ENCODE measurements at regions not wholly inside any gene's neighbourhood (a gene's known extent, or its start where the extent isn't known, plus 50 kb on each side); places are given as distances from the start of the nearest gene placed in this dataset.

DNA sequence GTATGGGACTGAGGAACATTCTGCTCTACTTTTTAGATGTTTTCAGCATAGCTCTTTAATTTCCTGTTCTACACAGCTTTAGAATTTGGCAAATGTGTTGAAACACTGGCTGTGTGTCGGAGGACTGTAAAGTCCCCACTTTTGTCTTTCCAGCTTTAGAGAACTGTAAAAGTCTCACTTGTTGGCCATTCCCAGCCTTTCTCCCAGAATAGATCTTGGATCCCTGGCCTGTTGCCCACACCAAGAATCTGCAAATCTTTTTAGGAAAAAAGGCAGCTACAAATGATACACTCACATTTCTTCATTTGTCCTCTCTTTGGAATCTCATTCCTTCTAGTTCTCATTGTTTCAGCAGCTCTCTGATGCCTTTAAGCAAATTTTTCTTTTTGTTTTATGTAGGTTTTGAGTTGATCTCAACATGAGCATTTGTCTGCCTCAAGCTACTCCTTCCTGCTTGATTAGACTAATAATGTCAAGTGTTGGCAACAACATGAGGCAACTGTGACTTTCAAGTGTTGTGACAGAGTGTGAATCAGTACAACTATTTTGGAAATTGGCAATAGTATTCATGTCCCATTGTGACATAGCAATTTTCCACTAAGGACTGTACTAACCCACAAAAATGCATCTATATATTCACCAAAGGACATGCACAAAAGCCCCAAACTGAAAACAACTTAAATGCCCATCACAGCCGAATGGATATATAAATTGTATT is 610.8 kb downstream of the EPHA4 start:
- no peak overlapping the region for H3K9ac ChIP-seq (ENCODE audit: insufficient read depth in 1 of 2, low read length in 2 of 2)
- H3K36me3 ChIP-seq (ENCODE audit: control insufficient read depth in 4 of 4, insufficient read depth in 4 of 4, low read length in 4 of 4) = no peaks in the 10 kb centered on the region
- H3K4me3 ChIP-seq = no peak overlapping the region
- DNase-seq (peak in 1 of 3 donors; percentile 24), ATAC-seq (ENCODE audit: insufficient read depth, low FRiP score) (no peak)
- TF ChIP-seq, protein P1, sequence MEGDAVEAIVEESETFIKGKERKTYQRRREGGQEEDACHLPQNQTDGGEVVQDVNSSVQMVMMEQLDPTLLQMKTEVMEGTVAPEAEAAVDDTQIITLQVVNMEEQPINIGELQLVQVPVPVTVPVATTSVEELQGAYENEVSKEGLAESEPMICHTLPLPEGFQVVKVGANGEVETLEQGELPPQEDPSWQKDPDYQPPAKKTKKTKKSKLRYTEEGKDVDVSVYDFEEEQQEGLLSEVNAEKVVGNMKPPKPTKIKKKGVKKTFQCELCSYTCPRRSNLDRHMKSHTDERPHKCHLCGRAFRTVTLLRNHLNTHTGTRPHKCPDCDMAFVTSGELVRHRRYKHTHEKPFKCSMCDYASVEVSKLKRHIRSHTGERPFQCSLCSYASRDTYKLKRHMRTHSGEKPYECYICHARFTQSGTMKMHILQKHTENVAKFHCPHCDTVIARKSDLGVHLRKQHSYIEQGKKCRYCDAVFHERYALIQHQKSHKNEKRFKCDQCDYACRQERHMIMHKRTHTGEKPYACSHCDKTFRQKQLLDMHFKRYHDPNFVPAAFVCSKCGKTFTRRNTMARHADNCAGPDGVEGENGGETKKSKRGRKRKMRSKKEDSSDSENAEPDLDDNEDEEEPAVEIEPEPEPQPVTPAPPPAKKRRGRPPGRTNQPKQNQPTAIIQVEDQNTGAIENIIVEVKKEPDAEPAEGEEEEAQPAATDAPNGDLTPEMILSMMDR (IDR thresholded peaks at IDR 0.05; ENCODE audit: control extremely low read depth, extremely low read depth) = no peak
- H3K27me3 ChIP-seq (ENCODE audit: control insufficient read depth in 3 of 3, insufficient read depth in 3 of 3, low read length in 2 of 3) = no peaks in the 10 kb centered on the region
- WGBS, 2 donors = 81 to 85% methylated on average over 2 of the region's 2 CpGs
- H3K4me1 ChIP-seq (ENCODE audit: control insufficient read depth in 5 of 5, insufficient read depth in 5 of 5, low read length in 5 of 5) = peaks cover 0 to 66% (median 21%) of the 10 kb centered on the region in 5 donors
- H3K27ac ChIP-seq (ENCODE audit: low read depth in 1 of 2, low read length in 1 of 2) = no peak overlapping the region
- H3K9me3 ChIP-seq (ENCODE audit: control insufficient read depth in 4 of 4, insufficient read depth in 3 of 4, low read length in 3 of 4) = no peaks in the 10 kb centered on the region

DNA sequence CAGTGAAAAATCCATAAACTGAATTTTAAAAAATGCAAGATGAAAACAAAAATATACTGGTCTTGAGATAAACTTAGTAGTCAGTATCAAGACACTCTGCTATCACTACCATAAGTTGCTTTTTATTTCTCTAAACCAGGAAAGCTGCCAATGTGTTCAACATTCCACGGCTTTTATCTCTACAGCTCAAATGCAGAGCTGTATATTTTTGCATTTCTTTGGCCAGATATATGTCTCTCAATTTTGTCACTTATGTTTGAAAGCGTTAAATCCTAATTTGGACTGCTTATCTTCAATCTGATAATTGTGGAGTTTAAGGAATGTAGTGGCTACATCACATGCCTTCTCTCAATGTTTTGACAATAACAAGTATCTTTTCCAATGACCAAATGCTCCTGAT is 609.5 kb downstream of the EPHA4 start:
- H3K9me3 ChIP-seq (ENCODE audit: control insufficient read depth in 4 of 4, insufficient read depth in 3 of 4, low read length in 3 of 4) = no peaks in the 10 kb centered on the region
- peak in 2 of 3 donors; percentile 87 for DNase-seq
- H3K4me1 ChIP-seq (ENCODE audit: control insufficient read depth in 5 of 5, insufficient read depth in 5 of 5, low read length in 5 of 5) = peaks cover 0 to 66% (median 21%) of the 10 kb centered on the region in 5 donors
- TF ChIP-seq, protein P1 (IDR thresholded peaks at IDR 0.05; ENCODE audit: control extremely low read depth, extremely low read depth) = no peak
- no peak for ATAC-seq (ENCODE audit: insufficient read depth, low FRiP score)
- no peaks in the 10 kb centered on the region for H3K27me3 ChIP-seq (ENCODE audit: control insufficient read depth in 3 of 3, insufficient read depth in 3 of 3, low read length in 2 of 3)
- H3K9ac ChIP-seq (ENCODE audit: insufficient read depth in 1 of 2, low read length in 2 of 2) = no peak overlapping the region
- no peaks in the 10 kb centered on the region for H3K36me3 ChIP-seq (ENCODE audit: control insufficient read depth in 4 of 4, insufficient read depth in 4 of 4, low read length in 4 of 4)
- 52 to 61% methylated on average over 2 of the region's 2 CpGs for WGBS, 2 donors
- no peak overlapping the region for H3K4me3 ChIP-seq
- H3K27ac ChIP-seq (ENCODE audit: low read depth in 1 of 2, low read length in 1 of 2) = no peak overlapping the region

DNA sequence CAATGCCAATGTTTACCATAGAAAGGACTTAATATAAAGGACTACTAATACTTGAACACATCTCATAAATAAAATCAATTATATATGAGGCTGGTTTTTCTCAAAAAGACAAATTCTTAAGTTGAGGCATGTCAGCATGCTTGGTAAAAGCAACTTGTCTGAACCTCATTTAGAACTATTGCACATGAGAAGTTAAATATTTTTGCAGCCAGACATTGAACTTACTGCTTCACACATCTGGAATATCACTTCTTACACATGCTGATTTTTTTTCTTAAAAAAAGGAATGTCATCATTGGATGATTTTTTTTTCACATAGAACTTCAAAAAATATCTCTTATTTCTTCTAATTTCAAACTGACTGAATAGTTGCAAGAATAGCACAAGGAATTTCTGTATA is 609.0 kb downstream of the EPHA4 start:
- no peaks in the 10 kb centered on the region for H3K9me3 ChIP-seq (ENCODE audit: control insufficient read depth in 4 of 4, insufficient read depth in 3 of 4, low read length in 3 of 4)
- no peak for ATAC-seq (ENCODE audit: insufficient read depth, low FRiP score)
- H3K27ac ChIP-seq (ENCODE audit: low read depth in 1 of 2, low read length in 1 of 2) = no peak overlapping the region
- H3K4me3 ChIP-seq = no peak overlapping the region
- H3K4me1 ChIP-seq (ENCODE audit: control insufficient read depth in 5 of 5, insufficient read depth in 5 of 5, low read length in 5 of 5) = peaks cover 0 to 61% (median 21%) of the 10 kb centered on the region in 5 donors
- TF ChIP-seq, protein P1 (IDR thresholded peaks at IDR 0.05; ENCODE audit: control extremely low read depth, extremely low read depth) = no peak
- H3K36me3 ChIP-seq (ENCODE audit: control insufficient read depth in 4 of 4, insufficient read depth in 4 of 4, low read length in 4 of 4) = no peaks in the 10 kb centered on the region
- H3K9ac ChIP-seq (ENCODE audit: insufficient read depth in 1 of 2, low read length in 2 of 2) = no peak overlapping the region
- peak in 2 of 3 donors; percentile 51 to 67 for DNase-seq
- H3K27me3 ChIP-seq (ENCODE audit: control insufficient read depth in 3 of 3, insufficient read depth in 3 of 3, low read length in 2 of 3) = no peaks in the 10 kb centered on the region

DNA sequence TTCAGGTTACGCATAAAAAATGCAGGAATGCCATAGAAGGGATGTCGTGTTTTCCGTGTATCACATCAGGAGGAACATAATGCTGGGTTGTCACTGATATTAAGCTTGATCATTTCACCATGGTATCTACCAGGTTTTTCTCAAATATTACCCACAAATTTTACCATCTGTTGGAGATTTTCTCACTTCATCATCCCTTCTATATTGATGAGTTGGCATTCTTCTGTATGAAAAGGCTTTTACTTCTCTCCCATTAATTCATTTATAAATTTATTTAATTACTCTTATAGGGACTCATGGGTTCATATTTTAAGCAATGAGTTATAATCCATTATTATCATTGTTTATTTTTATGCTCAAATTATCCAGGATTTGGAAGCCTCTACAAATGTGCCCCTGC is 608.2 kb downstream of the EPHA4 start:
- TF ChIP-seq, protein P1 (IDR thresholded peaks at IDR 0.05; ENCODE audit: control extremely low read depth, extremely low read depth) = no peak
- H3K9ac ChIP-seq (ENCODE audit: insufficient read depth in 1 of 2, low read length in 2 of 2) = no peak overlapping the region
- H3K27me3 ChIP-seq (ENCODE audit: control insufficient read depth in 3 of 3, insufficient read depth in 3 of 3, low read length in 2 of 3) = no peaks in the 10 kb centered on the region
- ATAC-seq (ENCODE audit: insufficient read depth, low FRiP score) (no peak), DNase-seq (no peak)
- no peaks in the 10 kb centered on the region for H3K9me3 ChIP-seq (ENCODE audit: control insufficient read depth in 4 of 4, insufficient read depth in 3 of 4, low read length in 3 of 4)
- no peaks in the 10 kb centered on the region for H3K36me3 ChIP-seq (ENCODE audit: control insufficient read depth in 4 of 4, insufficient read depth in 4 of 4, low read length in 4 of 4)
- H3K4me1 ChIP-seq (ENCODE audit: control insufficient read depth in 5 of 5, insufficient read depth in 5 of 5, low read length in 5 of 5) = peaks cover 0 to 54% (median 18%) of the 10 kb centered on the region in 5 donors
- 96 to 97% methylated on average over 3 of the region's 3 CpGs for WGBS, 2 donors
- no peak overlapping the region for H3K27ac ChIP-seq (ENCODE audit: low read depth in 1 of 2, low read length in 1 of 2)
- H3K4me3 ChIP-seq = no peak overlapping the region

Data from lung (tissue), 11 donors.